ENCODE measurements at regions not wholly inside any gene's neighbourhood (a gene's known extent, or its start where the extent isn't known, plus 50 kb on each side); places are given as distances from the start of the nearest gene placed in this dataset.

- TF ChIP-seq FOXA1 (IDR thresholded peaks at IDR 0.05): no peak
- DNase-seq (ENCODE audit: extremely low spot score): no peak
- ChIA-PET POLR2A (no interaction called here), CTCF (no interaction called here)
Measured at GRCh38 chr16:82535764-82536163, 91.0 kb upstream of the CDH13 start.

DNA sequence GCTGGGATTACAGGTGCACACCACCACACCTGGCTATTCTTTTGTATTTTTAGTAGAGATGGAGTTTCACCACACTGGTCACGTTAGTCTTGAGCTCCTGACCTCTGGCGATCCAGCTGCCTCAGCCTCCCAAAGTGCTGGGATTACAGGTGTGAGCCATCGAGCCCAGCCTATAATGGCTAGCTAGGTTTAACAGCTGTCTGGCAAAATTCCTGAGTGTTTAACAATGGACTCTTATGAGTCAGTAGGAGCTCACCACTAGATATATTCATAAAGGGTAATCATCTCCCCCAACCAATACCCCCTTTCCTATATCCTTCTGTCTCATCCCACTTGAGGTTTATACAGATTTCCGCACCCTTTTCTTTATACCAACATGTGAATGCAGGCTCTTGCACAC is 91.5 kb upstream of the CDH13 start:
- ChIA-PET POLR2A (no interaction called here), CTCF (no interaction called here)
- no peak for TF ChIP-seq SP1 (IDR thresholded peaks at IDR 0.05)
- TF ChIP-seq HDGF (IDR thresholded peaks at IDR 0.05; ENCODE audit: borderline replicate concordance): no peak
- TF ChIP-seq TARDBP (IDR thresholded peaks at IDR 0.05): no peak
- TF ChIP-seq CTBP1 (IDR thresholded peaks at IDR 0.05; ENCODE audit: borderline replicate concordance): no peak
- TF ChIP-seq L3MBTL2 (conservative IDR thresholded peaks at IDR 0.05): no peak
- TF ChIP-seq LEF1 (IDR thresholded peaks at IDR 0.05; ENCODE audit: borderline replicate concordance): no peak
- no peak for TF ChIP-seq NFRKB (IDR thresholded peaks at IDR 0.05)
- TF ChIP-seq PKNOX1 (IDR thresholded peaks at IDR 0.05): no peak
- no peak for TF ChIP-seq ZNF384 (IDR thresholded peaks at IDR 0.05)
- no peak for TF ChIP-seq BHLHE40 (IDR thresholded peaks at IDR 0.05; ENCODE audit: borderline replicate concordance)
- TF ChIP-seq FOXM1 (IDR thresholded peaks at IDR 0.05; ENCODE audit: borderline replicate concordance): no peak
- no peak for TF ChIP-seq ARNT (IDR thresholded peaks at IDR 0.05)
- TF ChIP-seq FOXA1 (IDR thresholded peaks at IDR 0.05): no peak
- no peak for TF ChIP-seq FOXK2 (IDR thresholded peaks at IDR 0.05)
- DNase-seq (ENCODE audit: extremely low spot score): no peak

DNA sequence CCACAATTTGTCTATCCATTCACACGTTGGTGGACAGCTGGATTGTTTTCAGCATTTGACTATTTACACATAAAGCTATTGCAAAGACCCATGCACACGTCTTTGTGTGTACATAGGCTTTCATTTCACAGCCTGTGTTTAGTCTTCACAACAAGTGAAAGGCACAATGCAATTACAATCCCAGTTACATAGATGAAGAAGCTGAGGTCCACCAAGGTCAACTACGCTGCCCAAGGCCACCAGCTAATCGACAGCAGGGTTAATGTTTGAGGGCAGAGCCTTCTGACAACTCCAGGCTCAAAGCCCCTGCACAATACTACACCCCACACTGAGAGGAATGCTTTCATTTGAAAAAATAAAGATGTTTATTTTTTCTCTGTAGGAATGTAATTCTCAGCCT is 93.6 kb upstream of the CDH13 start:
- DNase-seq (ENCODE audit: extremely low spot score): no peak
- no peak for TF ChIP-seq CTBP1 (IDR thresholded peaks at IDR 0.05; ENCODE audit: borderline replicate concordance)
- TF ChIP-seq ZNF384 (IDR thresholded peaks at IDR 0.05): no peak
- TF ChIP-seq L3MBTL2 (conservative IDR thresholded peaks at IDR 0.05): no peak
- no peak for TF ChIP-seq FOXK2 (IDR thresholded peaks at IDR 0.05)
- no peak for TF ChIP-seq ELF4 (IDR thresholded peaks at IDR 0.05)
- no peak for TF ChIP-seq FOXA1 (IDR thresholded peaks at IDR 0.05)
- ChIA-PET CTCF (no interaction called here), POLR2A (no interaction called here)

DNA sequence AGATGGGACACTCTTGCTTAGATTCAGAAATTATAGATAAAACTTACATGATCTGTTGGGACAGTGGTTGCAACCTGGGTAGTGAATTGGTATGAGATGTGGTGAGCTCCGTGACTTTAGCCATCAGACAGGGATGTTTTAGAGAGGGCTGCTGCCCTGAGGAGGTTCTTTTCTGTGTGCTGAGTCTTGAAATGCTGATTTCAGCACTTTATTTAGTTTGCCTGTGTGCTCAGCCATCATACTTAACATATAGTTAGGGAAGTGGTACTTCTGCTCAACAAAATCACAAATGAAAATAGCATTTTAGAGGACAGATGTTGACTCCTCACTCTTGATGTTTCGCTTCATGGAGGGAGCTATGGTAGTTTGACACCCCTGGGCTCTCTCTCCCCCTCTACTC is 95.9 kb upstream of the CDH13 start:
- no peak for TF ChIP-seq L3MBTL2 (conservative IDR thresholded peaks at IDR 0.05)
- no peak for TF ChIP-seq FOXA1 (IDR thresholded peaks at IDR 0.05)
- TF ChIP-seq ELF4 (IDR thresholded peaks at IDR 0.05): no peak
- TF ChIP-seq ZNF384 (IDR thresholded peaks at IDR 0.05): no peak
- POLR2A ChIA-PET: no interaction called here
- CTCF ChIA-PET: no interaction called here
- DNase-seq (ENCODE audit: extremely low spot score): no peak

GRCh38 chr16:82527101-82527500 is 99.7 kb upstream of the CDH13 start:
- no peak for TF ChIP-seq HDGF (IDR thresholded peaks at IDR 0.05; ENCODE audit: borderline replicate concordance)
- no peak for TF ChIP-seq NFRKB (IDR thresholded peaks at IDR 0.05)
- TF ChIP-seq TARDBP (IDR thresholded peaks at IDR 0.05): no peak
- TF ChIP-seq FOXM1 (IDR thresholded peaks at IDR 0.05; ENCODE audit: borderline replicate concordance): no peak
- no peak for TF ChIP-seq FOXA1 (IDR thresholded peaks at IDR 0.05)
- POLR2A ChIA-PET: no interaction called here
- DNase-seq (ENCODE audit: extremely low spot score): no peak
- CTCF ChIA-PET: no interaction called here

GRCh38 chr16:82524976-82525375 is 101.8 kb upstream of the CDH13 start:
- DNase-seq (ENCODE audit: extremely low spot score): no peak
- no peak for TF ChIP-seq FOXM1 (IDR thresholded peaks at IDR 0.05; ENCODE audit: borderline replicate concordance)
- TF ChIP-seq FOXA1 (IDR thresholded peaks at IDR 0.05): no peak
- no peak for TF ChIP-seq BHLHE40 (IDR thresholded peaks at IDR 0.05; ENCODE audit: borderline replicate concordance)
- no peak for TF ChIP-seq FOXK2 (IDR thresholded peaks at IDR 0.05)
- no peak for TF ChIP-seq NFRKB (IDR thresholded peaks at IDR 0.05)
- TF ChIP-seq HDGF (IDR thresholded peaks at IDR 0.05; ENCODE audit: borderline replicate concordance): no peak
- no peak for TF ChIP-seq CTBP1 (IDR thresholded peaks at IDR 0.05; ENCODE audit: borderline replicate concordance)
- no peak for TF ChIP-seq ARNT (IDR thresholded peaks at IDR 0.05)
- no peak for TF ChIP-seq LEF1 (IDR thresholded peaks at IDR 0.05; ENCODE audit: borderline replicate concordance)
- TF ChIP-seq L3MBTL2 (conservative IDR thresholded peaks at IDR 0.05): no peak
- no peak for TF ChIP-seq SUZ12 (IDR thresholded peaks at IDR 0.05)
- no peak for TF ChIP-seq TARDBP (IDR thresholded peaks at IDR 0.05)
- TF ChIP-seq ZNF384 (IDR thresholded peaks at IDR 0.05): no peak
- no peak for TF ChIP-seq PKNOX1 (IDR thresholded peaks at IDR 0.05)
- no peak for TF ChIP-seq ELF4 (IDR thresholded peaks at IDR 0.05)
- TF ChIP-seq SP1 (IDR thresholded peaks at IDR 0.05): no peak
- POLR2A ChIA-PET: no interaction called here

GRCh38 chr16:82523815-82524214 is 103.0 kb upstream of the CDH13 start:
- DNase-seq (ENCODE audit: extremely low spot score): no peak
- CTCF ChIA-PET: no interaction called here
- POLR2A ChIA-PET: no interaction called here
- TF ChIP-seq FOXK2 (IDR thresholded peaks at IDR 0.05) (no peak), LEF1 (IDR thresholded peaks at IDR 0.05; ENCODE audit: borderline replicate concordance) (no peak), ZNF384 (IDR thresholded peaks at IDR 0.05) (no peak), BHLHE40 (IDR thresholded peaks at IDR 0.05; ENCODE audit: borderline replicate concordance) (no peak), ELF4 (IDR thresholded peaks at IDR 0.05) (no peak), SUZ12 (IDR thresholded peaks at IDR 0.05) (no peak), CTBP1 (IDR thresholded peaks at IDR 0.05; ENCODE audit: borderline replicate concordance) (no peak), FOXM1 (IDR thresholded peaks at IDR 0.05; ENCODE audit: borderline replicate concordance) (no peak), TARDBP (IDR thresholded peaks at IDR 0.05) (no peak), HDGF (IDR thresholded peaks at IDR 0.05; ENCODE audit: borderline replicate concordance) (no peak), NFRKB (IDR thresholded peaks at IDR 0.05) (no peak), FOXA1 (IDR thresholded peaks at IDR 0.05) (no peak), SP1 (IDR thresholded peaks at IDR 0.05) (no peak), ARNT (IDR thresholded peaks at IDR 0.05) (no peak), PKNOX1 (IDR thresholded peaks at IDR 0.05) (no peak), L3MBTL2 (conservative IDR thresholded peaks at IDR 0.05) (no peak)

More at GRCh38 chr16:82524976-82525375, 101.8 kb upstream of the CDH13 start:
- CTCF ChIA-PET: no interaction called here

Data from HEK293T (cell line).